Activated naive CD4-positive, alpha-beta T cell treated with anti-CD3 and anti-CD28 coated beads, Interleukin-2, amount 10 ng/mL, durations not matched to agents 7 days and 5 days (primary cell): ENCODE measurements at regions not wholly inside any gene's neighbourhood (a gene's known extent, or its start where the extent isn't known, plus 50 kb on each side); places are given as distances from the start of the nearest gene placed in this dataset.

Experiments used
- CTCF ChIA-PET: fragments of 350-600 bp; sonication (Branson Sonifier 250); formaldehyde crosslinking; loops from one replicate; lab custom pipeline; 2021; ENCODE audit warnings: antibody characterized with exemption; lab: Charles Lee
- DNase-seq: peaks from one replicate; pipeline ENCODE4 v3.0.0-alpha.2; 2020
- H3K27ac Mint-ChIP-seq: one replicate; pipeline ENCODE4 v1.8.0; 2021; ENCODE audit warnings: mild to moderate bottlenecking, moderate library complexity, mixed read lengths
- H3K27me3 Mint-ChIP-seq: one replicate; pipeline ENCODE4 v1.8.0; 2021; ENCODE audit warnings: mild to moderate bottlenecking, mixed read lengths
- H3K36me3 Mint-ChIP-seq: one replicate; pipeline ENCODE4 v1.8.0; 2021; ENCODE audit warnings: mixed read lengths
- H3K4me1 Mint-ChIP-seq: one replicate; pipeline ENCODE4 v1.8.0; 2021; ENCODE audit warnings: mixed read lengths
- H3K4me3 Mint-ChIP-seq: one replicate; pipeline ENCODE4 v1.8.0; 2021; ENCODE audit warnings: mild to moderate bottlenecking, moderate library complexity, mixed read lengths
- H3K9me3 Mint-ChIP-seq: one replicate; pipeline ENCODE4 v1.8.0; 2021; ENCODE audit warnings: mixed read lengths

- Mint-ChIP-seq H3K9me3 (peaks cover 8% of the 10 kb centered on the region), H3K27ac (no peak overlapping the region), H3K27me3 (no peaks in the 10 kb centered on the region), H3K36me3 (no peaks in the 10 kb centered on the region), H3K4me3 (no peak overlapping the region), H3K4me1 (no peaks in the 10 kb centered on the region)
- DNase-seq: no peak
- CTCF ChIA-PET: no interaction called here
These were observed 341.4 kb downstream of the CDH11 start for GRCh38 chr16:64780445-64780844.

- CTCF ChIA-PET: no interaction called here
These were observed 343.1 kb downstream of the CDH11 start for GRCh38 chr16:64778777-64779176.

GRCh38 chr16:64773638-64774037, 348.2 kb downstream of the CDH11 start:
- Mint-ChIP-seq H3K4me1 (no peaks in the 10 kb centered on the region), H3K4me3 (no peak overlapping the region), H3K9me3 (peaks cover 16% of the 10 kb centered on the region), H3K27me3 (no peaks in the 10 kb centered on the region), H3K36me3 (no peaks in the 10 kb centered on the region), H3K27ac (no peak overlapping the region)
- CTCF ChIA-PET: no interaction called here
- DNase-seq: no peak

More at GRCh38 chr16:64778777-64779176, 343.1 kb downstream of the CDH11 start:
- Mint-ChIP-seq H3K27me3 (no peaks in the 10 kb centered on the region), H3K4me1 (no peaks in the 10 kb centered on the region), H3K27ac (no peak overlapping the region), H3K9me3 (peaks cover 10% of the 10 kb centered on the region), H3K36me3 (no peaks in the 10 kb centered on the region), H3K4me3 (no peak overlapping the region)
- DNase-seq: no peak

GRCh38 chr16:64773184-64773583, 348.7 kb downstream of the CDH11 start:
- DNase-seq: no peak
- CTCF ChIA-PET: no interaction called here

GRCh38 chr16:64771273-64771672, 350.6 kb downstream of the CDH11 start:
- Mint-ChIP-seq H3K27me3 (no peaks in the 10 kb centered on the region), H3K36me3 (no peaks in the 10 kb centered on the region), H3K4me1 (no peaks in the 10 kb centered on the region), H3K9me3 (peaks cover 15% of the 10 kb centered on the region), H3K4me3 (no peak overlapping the region), H3K27ac (peak overlapping the region; percentile 14)
- CTCF ChIA-PET: no interaction called here
- no peak for DNase-seq

More at GRCh38 chr16:64773184-64773583, 348.7 kb downstream of the CDH11 start:
- Mint-ChIP-seq H3K27me3 (no peaks in the 10 kb centered on the region), H3K4me1 (no peaks in the 10 kb centered on the region), H3K27ac (no peak overlapping the region), H3K9me3 (peaks cover 16% of the 10 kb centered on the region), H3K36me3 (no peaks in the 10 kb centered on the region), H3K4me3 (no peak overlapping the region)

GRCh38 chr16:64762211-64762610, 359.7 kb downstream of the CDH11 start:
- no peak overlapping the region for H3K27ac Mint-ChIP-seq
- DNase-seq: no peak
- H3K9me3 Mint-ChIP-seq: peaks cover 16% of the 10 kb centered on the region
- H3K27me3 Mint-ChIP-seq: no peaks in the 10 kb centered on the region
- H3K4me1 Mint-ChIP-seq: no peaks in the 10 kb centered on the region
- H3K4me3 Mint-ChIP-seq: no peak overlapping the region
- H3K36me3 Mint-ChIP-seq: no peaks in the 10 kb centered on the region
- CTCF ChIA-PET: no interaction called here

GRCh38 chr16:64754279-64754678, 367.6 kb downstream of the CDH11 start:
- no peak for DNase-seq
- H3K4me1 Mint-ChIP-seq: no peaks in the 10 kb centered on the region
- no peak overlapping the region for H3K27ac Mint-ChIP-seq
- CTCF ChIA-PET: no interaction called here
- no peaks in the 10 kb centered on the region for H3K36me3 Mint-ChIP-seq
- H3K9me3 Mint-ChIP-seq: peaks cover 8% of the 10 kb centered on the region
- no peak overlapping the region for H3K4me3 Mint-ChIP-seq
- no peaks in the 10 kb centered on the region for H3K27me3 Mint-ChIP-seq

- H3K27me3 Mint-ChIP-seq: no peaks in the 10 kb centered on the region
- no peak overlapping the region for H3K4me3 Mint-ChIP-seq
- DNase-seq: no peak
These were observed 370.0 kb downstream of the CDH11 start for GRCh38 chr16:64751906-64752305.

GRCh38 chr16:64749346-64749745, 372.5 kb downstream of the CDH11 start:
- Mint-ChIP-seq H3K4me1 (no peaks in the 10 kb centered on the region), H3K27me3 (no peaks in the 10 kb centered on the region), H3K4me3 (no peak overlapping the region), H3K36me3 (no peaks in the 10 kb centered on the region), H3K27ac (no peak overlapping the region), H3K9me3 (peaks cover 11% of the 10 kb centered on the region)
- CTCF ChIA-PET: no interaction called here
- DNase-seq: no peak

More at GRCh38 chr16:64751906-64752305, 370.0 kb downstream of the CDH11 start:
- H3K36me3 Mint-ChIP-seq: no peaks in the 10 kb centered on the region
- no peak overlapping the region for H3K27ac Mint-ChIP-seq
- H3K4me1 Mint-ChIP-seq: no peaks in the 10 kb centered on the region
- H3K9me3 Mint-ChIP-seq: peaks cover 8% of the 10 kb centered on the region
- CTCF ChIA-PET: no interaction called here

GRCh38 chr16:64745258-64745930, 376.5 kb downstream of the CDH11 start:
- no peak overlapping the region for H3K27ac Mint-ChIP-seq
- H3K4me3 Mint-ChIP-seq: no peak overlapping the region
- no peaks in the 10 kb centered on the region for H3K4me1 Mint-ChIP-seq
- peaks cover 13% of the 10 kb centered on the region for H3K9me3 Mint-ChIP-seq
- no peaks in the 10 kb centered on the region for H3K36me3 Mint-ChIP-seq
- no peak for DNase-seq
- no peaks in the 10 kb centered on the region for H3K27me3 Mint-ChIP-seq
- CTCF ChIA-PET: no interaction called here

- no peaks in the 10 kb centered on the region for H3K36me3 Mint-ChIP-seq
- no peak overlapping the region for H3K4me3 Mint-ChIP-seq
- no peaks in the 10 kb centered on the region for H3K4me1 Mint-ChIP-seq
- no peak overlapping the region for H3K27ac Mint-ChIP-seq
- CTCF ChIA-PET: no interaction called here
- peaks cover 18% of the 10 kb centered on the region for H3K9me3 Mint-ChIP-seq
- H3K27me3 Mint-ChIP-seq: no peaks in the 10 kb centered on the region
- DNase-seq: no peak
These were observed 379.2 kb downstream of the CDH11 start for GRCh38 chr16:64742455-64743223.

GRCh38 chr16:64740261-64740660, 381.6 kb downstream of the CDH11 start:
- no peak overlapping the region for H3K27ac Mint-ChIP-seq
- CTCF ChIA-PET: no interaction called here

GRCh38 chr16:64738321-64738960, 383.4 kb downstream of the CDH11 start:
- no peak for DNase-seq
- H3K27me3 Mint-ChIP-seq: no peaks in the 10 kb centered on the region
- no peaks in the 10 kb centered on the region for H3K36me3 Mint-ChIP-seq
- CTCF ChIA-PET: no interaction called here
- H3K9me3 Mint-ChIP-seq: peaks cover 17% of the 10 kb centered on the region
- H3K4me1 Mint-ChIP-seq: no peaks in the 10 kb centered on the region
- no peak overlapping the region for H3K4me3 Mint-ChIP-seq
- H3K27ac Mint-ChIP-seq: no peak overlapping the region

More at GRCh38 chr16:64740261-64740660, 381.6 kb downstream of the CDH11 start:
- DNase-seq: no peak
- H3K4me1 Mint-ChIP-seq: no peaks in the 10 kb centered on the region
- H3K36me3 Mint-ChIP-seq: no peaks in the 10 kb centered on the region
- H3K4me3 Mint-ChIP-seq: no peak overlapping the region
- peaks cover 16% of the 10 kb centered on the region for H3K9me3 Mint-ChIP-seq
- no peaks in the 10 kb centered on the region for H3K27me3 Mint-ChIP-seq

GRCh38 chr16:64736857-64737256, 385.0 kb downstream of the CDH11 start:
- CTCF ChIA-PET: no interaction called here
- Mint-ChIP-seq H3K4me3 (no peak overlapping the region), H3K36me3 (no peaks in the 10 kb centered on the region), H3K27ac (no peak overlapping the region), H3K9me3 (peaks cover 20% of the 10 kb centered on the region), H3K27me3 (no peaks in the 10 kb centered on the region), H3K4me1 (no peaks in the 10 kb centered on the region)
- no peak for DNase-seq
